Colonic mucosa (tissue), 4 donors: ENCODE measurements at regions not wholly inside any gene's neighbourhood (a gene's known extent, or its start where the extent isn't known, plus 50 kb on each side); places are given as distances from the start of the nearest gene placed in this dataset.

Experiments
- DNase-seq: peaks from one replicate; pipeline ENCODE4 v3.0.0-alpha.2; 2020
- H3K27ac ChIP-seq: fragments of 200-600 bp; one replicate; pipeline ENCODE4 v1.8.0; 2021
- H3K27me3 ChIP-seq: fragments of 200-600 bp; one replicate; pipeline ENCODE4 v1.8.0; 2021
- H3K36me3 ChIP-seq: fragments of 200-600 bp; one replicate; pipeline ENCODE4 v1.8.0; 2021
- H3K4me1 ChIP-seq: fragments of 200-600 bp; one replicate; pipeline ENCODE4 v1.8.0; 2021; ENCODE audit warnings: mild to moderate bottlenecking
- H3K4me3 ChIP-seq: fragments of 200-600 bp; one replicate; pipeline ENCODE4 v1.8.0; 2021
- H3K9ac ChIP-seq, 2 donors: one replicate each; pipeline ENCODE4 v1.7.0; 2013; ENCODE audit warnings: control low read depth in 2 of 2, low read depth in 2 of 2, low read length in 2 of 2
- H3K9me3 ChIP-seq: fragments of 200-600 bp; one replicate; pipeline ENCODE4 v1.8.0; 2021
- intact Hi-C: fragments of 100-400 bp; cut with DNase I; formaldehyde crosslinking; loops from one replicate; pipeline ENCODE4 v1.14.1; 2022
- TF ChIP-seq, protein P1 (sequence below): fragments of 200-600 bp; IDR thresholded peaks from one replicate; pipeline ENCODE4 v1.8.0; 2022; ENCODE audit warnings: antibody characterized with exemption, mild to moderate bottlenecking
- donor health status: healthy.
- donor health status: DM: no; HTN: no; CAD: no.
- donor health status: DM: no; HTN: no; CAD: no.

DNA sequence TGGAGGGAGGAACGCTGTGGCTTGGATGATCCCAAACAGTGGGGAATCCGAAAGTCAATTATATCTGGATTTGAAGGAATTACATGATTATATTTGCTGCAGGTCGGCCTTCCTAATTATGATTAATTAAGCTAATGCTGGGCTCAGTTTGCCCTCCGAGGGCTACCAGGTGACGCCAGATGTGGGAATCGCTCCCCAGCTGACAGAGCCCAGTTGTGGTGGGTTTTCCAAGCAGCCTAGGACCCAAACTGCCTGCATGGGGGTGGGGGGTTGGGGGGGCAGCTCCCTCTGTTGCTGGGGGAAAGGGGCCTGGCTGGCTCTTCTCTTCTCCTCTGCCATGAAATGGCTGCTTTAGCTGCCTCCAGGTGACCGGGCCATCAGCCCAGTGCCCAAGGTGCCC is 147.6 kb upstream of the C1orf174 start:
- Histone ChIP-seq H3K9ac (no peak overlapping the region), H3K4me3 (no peak overlapping the region), H3K9me3 (no peaks in the 10 kb centered on the region), H3K27me3 (no peaks in the 10 kb centered on the region), H3K36me3 (no peaks in the 10 kb centered on the region), H3K4me1 (no peaks in the 10 kb centered on the region), H3K27ac (no peak overlapping the region)
- intact Hi-C loops, result no loop called here
- TF ChIP-seq, protein P1, sequence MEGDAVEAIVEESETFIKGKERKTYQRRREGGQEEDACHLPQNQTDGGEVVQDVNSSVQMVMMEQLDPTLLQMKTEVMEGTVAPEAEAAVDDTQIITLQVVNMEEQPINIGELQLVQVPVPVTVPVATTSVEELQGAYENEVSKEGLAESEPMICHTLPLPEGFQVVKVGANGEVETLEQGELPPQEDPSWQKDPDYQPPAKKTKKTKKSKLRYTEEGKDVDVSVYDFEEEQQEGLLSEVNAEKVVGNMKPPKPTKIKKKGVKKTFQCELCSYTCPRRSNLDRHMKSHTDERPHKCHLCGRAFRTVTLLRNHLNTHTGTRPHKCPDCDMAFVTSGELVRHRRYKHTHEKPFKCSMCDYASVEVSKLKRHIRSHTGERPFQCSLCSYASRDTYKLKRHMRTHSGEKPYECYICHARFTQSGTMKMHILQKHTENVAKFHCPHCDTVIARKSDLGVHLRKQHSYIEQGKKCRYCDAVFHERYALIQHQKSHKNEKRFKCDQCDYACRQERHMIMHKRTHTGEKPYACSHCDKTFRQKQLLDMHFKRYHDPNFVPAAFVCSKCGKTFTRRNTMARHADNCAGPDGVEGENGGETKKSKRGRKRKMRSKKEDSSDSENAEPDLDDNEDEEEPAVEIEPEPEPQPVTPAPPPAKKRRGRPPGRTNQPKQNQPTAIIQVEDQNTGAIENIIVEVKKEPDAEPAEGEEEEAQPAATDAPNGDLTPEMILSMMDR, result no peak
- DNase-seq, result no peak

DNA sequence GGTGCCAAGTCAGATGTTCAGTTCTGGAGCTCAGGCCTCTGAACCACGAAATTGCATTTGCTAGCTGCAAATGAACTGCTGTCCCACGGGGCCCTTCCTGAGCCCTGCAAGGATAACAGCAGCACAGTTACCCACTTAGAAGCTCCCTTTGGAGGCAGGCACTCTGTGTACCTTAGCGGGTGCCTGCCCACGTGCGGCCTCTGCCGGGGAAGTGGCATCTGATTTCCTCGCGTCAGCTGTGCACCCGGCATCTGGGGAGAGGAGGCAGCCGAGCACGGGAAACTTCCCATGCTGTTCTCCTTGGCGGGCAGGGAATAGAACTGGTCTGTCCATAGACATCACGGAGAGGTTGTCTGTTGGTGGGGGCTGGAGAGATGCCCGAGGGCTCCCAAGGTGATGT is 148.0 kb upstream of the C1orf174 start:
- Histone ChIP-seq H3K4me3 (no peak overlapping the region), H3K27me3 (no peaks in the 10 kb centered on the region), H3K27ac (no peak overlapping the region), H3K36me3 (no peaks in the 10 kb centered on the region), H3K4me1 (no peaks in the 10 kb centered on the region), H3K9ac (no peak overlapping the region), H3K9me3 (no peaks in the 10 kb centered on the region)
- TF ChIP-seq, protein P1, result no peak
- intact Hi-C loops, result no loop called here
- DNase-seq, result no peak

GRCh38 chr1:4048921-4049320 is 148.8 kb upstream of the C1orf174 start:
- Histone ChIP-seq H3K27me3 (no peaks in the 10 kb centered on the region), H3K36me3 (no peaks in the 10 kb centered on the region), H3K4me1 (no peaks in the 10 kb centered on the region), H3K9ac (no peak overlapping the region), H3K4me3 (no peak overlapping the region), H3K9me3 (no peaks in the 10 kb centered on the region), H3K27ac (no peak overlapping the region)
- TF ChIP-seq, protein P1, result no peak
- DNase-seq, result no peak
- intact Hi-C loops, result no loop called here

GRCh38 chr1:4050998-4051397 is 150.9 kb upstream of the C1orf174 start:
- DNase-seq, result no peak
- Histone ChIP-seq H3K4me1 (no peaks in the 10 kb centered on the region), H3K9ac (no peak overlapping the region), H3K4me3 (no peak overlapping the region), H3K9me3 (no peaks in the 10 kb centered on the region), H3K36me3 (no peaks in the 10 kb centered on the region), H3K27me3 (no peaks in the 10 kb centered on the region), H3K27ac (no peak overlapping the region)
- intact Hi-C loops, result no loop called here
- TF ChIP-seq, protein P1, result no peak

GRCh38 chr1:4052657-4053056 is 152.6 kb upstream of the C1orf174 start:
- H3K27me3 ChIP-seq, result no peaks in the 10 kb centered on the region

More at GRCh38 chr1:4052657-4053056, 152.6 kb upstream of the C1orf174 start:
- TF ChIP-seq, protein P1, result no peak
- H3K36me3 ChIP-seq, result no peaks in the 10 kb centered on the region
- no peak for DNase-seq
- H3K4me1 ChIP-seq, result no peaks in the 10 kb centered on the region
- H3K9ac ChIP-seq, result no peak overlapping the region
- no peaks in the 10 kb centered on the region for H3K9me3 ChIP-seq
- no peak overlapping the region for H3K4me3 ChIP-seq
- H3K27ac ChIP-seq, result no peak overlapping the region
- intact Hi-C loops, result no loop called here
